IPS-NIHi7 (cell line): ENCODE measurements at regions not wholly inside any gene's neighbourhood (a gene's known extent, or its start where the extent isn't known, plus 50 kb on each side); places are given as distances from the start of the nearest gene placed in this dataset.

Source experiments
- DNase-seq: peaks from one replicate; pipeline ENCODE4 v3.0.0; 2012; ENCODE audit warnings: mixed read lengths; ENCODE audit errors: extremely low spot score

DNA sequence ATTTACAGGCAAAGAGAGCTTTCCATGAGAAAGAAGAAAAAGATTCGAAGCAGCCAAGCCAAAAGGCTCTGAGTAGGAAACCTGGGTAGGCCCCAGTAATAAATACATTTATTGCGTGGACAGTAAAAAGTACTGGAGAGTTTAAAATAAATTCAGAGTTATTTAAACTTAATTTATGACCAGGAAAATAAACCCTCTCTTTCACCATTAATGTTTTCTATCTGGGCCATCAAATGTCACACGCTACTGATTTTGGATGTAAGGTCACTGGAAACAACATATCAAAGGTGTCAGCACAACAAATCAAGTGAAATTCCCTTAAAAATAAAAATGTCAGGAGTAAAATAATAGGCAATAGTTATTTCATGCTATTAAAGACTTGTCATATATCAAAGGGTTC lies 264.0 kb downstream of the SKAP2 start:
- DNase-seq: no peak

DNA sequence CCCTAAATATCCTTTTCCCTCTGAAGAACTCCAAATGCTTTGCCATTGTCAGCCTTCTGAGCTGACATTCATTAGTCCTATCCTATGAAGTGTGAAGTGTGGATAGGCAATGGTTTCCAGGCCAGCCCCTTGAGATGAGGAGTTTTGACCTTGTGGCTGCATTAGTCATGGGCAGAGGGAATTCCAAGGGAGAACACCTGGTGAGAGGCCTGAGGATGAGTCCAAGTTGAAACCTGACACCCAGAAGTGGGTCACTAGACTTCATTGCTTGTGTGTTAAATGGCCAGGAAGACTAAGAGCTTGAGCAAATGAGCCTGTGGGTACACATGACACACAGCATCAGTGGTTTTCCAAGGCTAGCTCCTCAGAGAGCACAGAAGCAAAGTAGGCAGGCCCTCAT lies 260.8 kb downstream of the SKAP2 start:
- peak; percentile 76 for DNase-seq

- DNase-seq: no peak
Measured at GRCh38 chr7:26608402-26608801, 256.0 kb downstream of the SKAP2 start.

DNA sequence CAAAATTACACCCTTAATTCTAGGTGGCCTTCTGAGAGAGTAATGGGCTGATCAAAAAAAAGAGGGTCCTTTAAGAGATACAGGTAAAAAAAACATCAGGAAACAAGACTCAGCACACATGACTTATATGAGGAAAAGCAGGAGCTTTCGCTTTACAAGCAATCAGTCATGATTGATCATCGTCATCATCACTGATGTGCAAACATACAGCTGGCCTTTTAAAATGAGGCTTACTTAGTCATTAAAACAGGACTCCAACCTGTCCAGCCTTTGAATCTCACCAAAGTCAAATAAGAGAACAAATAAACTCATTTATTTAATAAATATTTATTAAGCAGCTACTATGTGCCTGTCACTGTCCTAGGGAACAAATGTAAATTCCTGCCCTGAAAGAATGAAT lies 255.3 kb downstream of the SKAP2 start:
- DNase-seq: no peak

GRCh38 chr7:26609532-26609931 lies 254.9 kb downstream of the SKAP2 start:
- DNase-seq: no peak

GRCh38 chr7:26612742-26613141 lies 251.6 kb downstream of the SKAP2 start:
- DNase-seq: no peak

GRCh38 chr7:26614503-26614902 lies 249.9 kb downstream of the SKAP2 start:
- no peak for DNase-seq

- DNase-seq: no peak
Measured at GRCh38 chr7:26616235-26616634, 248.2 kb downstream of the SKAP2 start.

- no peak for DNase-seq
Measured at GRCh38 chr7:26617066-26617465, 247.3 kb downstream of the SKAP2 start.
